Mesenchymal stem cell (in vitro differentiated cells and primary cell): ENCODE measurements at regions not wholly inside any gene's neighbourhood (a gene's known extent, or its start where the extent isn't known, plus 50 kb on each side); places are given as distances from the start of the nearest gene placed in this dataset.

Source experiments
- DNase-seq: peaks from one replicate; pipeline ENCODE4 v3.0.0-alpha.2; 2013
- H2AFZ ChIP-seq: one replicate; pipeline ENCODE4 v1.6.1; 2013; ENCODE audit warnings: low read depth, mild to moderate bottlenecking, control low read depth, inconsistent platforms, low read length, moderate library complexity
- H2AK5ac ChIP-seq: 2 replicates; pipeline ENCODE4 v1.6.1; 2013; ENCODE audit warnings: low read length, moderate library complexity, mild to moderate bottlenecking, inconsistent platforms; ENCODE audit not compliant: severe bottlenecking
- H2BK120ac ChIP-seq: one replicate; pipeline ENCODE4 v1.6.1; 2013; ENCODE audit warnings: low read depth, mild to moderate bottlenecking, inconsistent platforms, low read length, moderate library complexity
- H2BK12ac ChIP-seq, 2 experiments: one replicate each; pipeline ENCODE4 v1.6.1; 2013; ENCODE audit warnings: inconsistent platforms in 2 of 2, low read length in 2 of 2, mild to moderate bottlenecking in 2 of 2, moderate library complexity in 2 of 2, control low read depth in 1 of 2
- H2BK15ac ChIP-seq: one replicate; pipeline ENCODE4 v1.6.1; 2013; ENCODE audit warnings: mild to moderate bottlenecking, low read depth, inconsistent platforms; ENCODE audit not compliant: poor library complexity, severe bottlenecking
- H2BK5ac ChIP-seq: 2 replicates; pipeline ENCODE4 v1.6.1; 2013; ENCODE audit warnings: low read depth, mild to moderate bottlenecking, low read length, control low read depth, inconsistent platforms; ENCODE audit not compliant: poor library complexity, severe bottlenecking
- H3K14ac ChIP-seq, 2 experiments: one replicate each; pipeline ENCODE4 v1.6.1; 2013; ENCODE audit warnings: inconsistent platforms in 2 of 2, low read length in 2 of 2, control low read depth in 1 of 2, mild to moderate bottlenecking in 1 of 2, moderate library complexity in 1 of 2
- H3K18ac ChIP-seq, 2 experiments: one replicate each; pipeline ENCODE4 v1.6.1; 2013; ENCODE audit warnings: inconsistent platforms in 2 of 2, low read length in 2 of 2, control low read depth in 1 of 2, low read depth in 1 of 2, mild to moderate bottlenecking in 1 of 2
- H3K23ac ChIP-seq, 2 experiments: one replicate each; pipeline ENCODE4 v1.6.1; 2013; ENCODE audit warnings: inconsistent platforms in 2 of 2, low read length in 2 of 2, mild to moderate bottlenecking in 2 of 2, moderate library complexity in 2 of 2, control low read depth in 1 of 2
- H3K27ac ChIP-seq: 2 replicates; pipeline ENCODE4 v1.5.1; 2013; ENCODE audit warnings: mild to moderate bottlenecking, moderate library complexity, low read length, control low read depth, inconsistent platforms; ENCODE audit not compliant: poor library complexity, severe bottlenecking
- H3K27me3 ChIP-seq, 2 experiments: 2 replicates each; pipeline versions ENCODE4 v1.6.1 to v1.7.0; 2013; ENCODE audit warnings: low read length in 2 of 2, mild to moderate bottlenecking in 2 of 2, moderate library complexity in 2 of 2, control low read depth in 1 of 2, inconsistent platforms in 1 of 2; ENCODE audit not compliant: control insufficient read depth in 1 of 2, insufficient read depth in 1 of 2
- H3K36me3 ChIP-seq, 2 experiments: 2 replicates each; pipeline versions ENCODE4 v1.6.1 to v1.7.0; 2013; ENCODE audit warnings: low read length in 2 of 2, control low read depth in 1 of 2, inconsistent platforms in 1 of 2, low read depth in 1 of 2, mild to moderate bottlenecking in 1 of 2; ENCODE audit not compliant: insufficient read depth in 2 of 2, control insufficient read depth in 1 of 2
- H3K4ac ChIP-seq, 2 experiments: one replicate each; pipeline ENCODE4 v1.6.1; 2013; ENCODE audit warnings: inconsistent platforms in 2 of 2, low read length in 2 of 2, mild to moderate bottlenecking in 2 of 2, moderate library complexity in 2 of 2, control low read depth in 1 of 2, low read depth in 1 of 2
- H3K4me1 ChIP-seq: 2 replicates; pipeline ENCODE4 v1.6.1; 2013; ENCODE audit warnings: low read depth, low read length, control low read depth; ENCODE audit not compliant: control insufficient read depth, insufficient read depth
- H3K4me2 ChIP-seq: 2 replicates; pipeline ENCODE4 v1.6.1; 2013; ENCODE audit warnings: low read length, mild to moderate bottlenecking, inconsistent platforms; ENCODE audit not compliant: poor library complexity, severe bottlenecking
- H3K4me3 ChIP-seq, 2 experiments: 2 replicates each; pipeline versions ENCODE4 v1.5.1 to v1.7.0; 2013; ENCODE audit warnings: low read length in 2 of 2, mild to moderate bottlenecking in 2 of 2, control low read depth in 1 of 2, low read depth in 1 of 2; ENCODE audit not compliant: insufficient read depth in 1 of 2
- H3K79me1 ChIP-seq: replicated peaks from 2 replicates; pipeline ENCODE4 v1.6.1; 2013; ENCODE audit warnings: mild to moderate bottlenecking, control low read depth, low read length, inconsistent platforms; ENCODE audit not compliant: poor library complexity, severe bottlenecking
- H3K9ac ChIP-seq: 2 replicates; pipeline ENCODE4 v1.7.0; 2013; ENCODE audit warnings: mild to moderate bottlenecking, low read length, moderate library complexity
- H3K9me3 ChIP-seq: 2 replicates; pipeline ENCODE4 v1.7.0; 2013; ENCODE audit warnings: mild to moderate bottlenecking, low read length; ENCODE audit not compliant: control insufficient read depth
- H4K8ac ChIP-seq: one replicate; pipeline ENCODE4 v1.6.1; 2013; ENCODE audit warnings: inconsistent platforms, mild to moderate bottlenecking, low read length, moderate library complexity
- H4K91ac ChIP-seq: one replicate; pipeline ENCODE4 v1.6.1; 2013; ENCODE audit warnings: mild to moderate bottlenecking, low read length, inconsistent platforms
- WGBS: methylation state at CpG from one replicate; pipeline ENCODE4 v1.1.7; 2013; ENCODE audit warnings: mixed read lengths; 5-methylcytosine and 5-hydroxymethylcytosine counted together

GRCh38 chr4:148704291-148704690 is 262.1 kb upstream of the NR3C2 start:
- 36% methylated on average over 1 of the region's 1 CpG for WGBS
- no peak overlapping the region for H3K4me2 ChIP-seq
- no peak overlapping the region for H2BK12ac ChIP-seq

GRCh38 chr4:148694702-148695101 is 252.5 kb upstream of the NR3C2 start:
- Histone ChIP-seq H3K4me3 (no peak overlapping the region), H3K4me1 (no peaks in the 10 kb centered on the region), H3K9me3 (no peaks in the 10 kb centered on the region), H4K8ac (no peak overlapping the region), H3K9ac (no peak overlapping the region), H3K27ac (no peak overlapping the region), H4K91ac (no peak overlapping the region), H2BK5ac (no peak overlapping the region), H3K18ac (no peak overlapping the region), H3K36me3 (no peaks in the 10 kb centered on the region), H2BK15ac (no peak overlapping the region), H3K23ac (no peak overlapping the region), H2BK120ac (no peak overlapping the region), H3K79me1 (no peaks in the 10 kb centered on the region), H2AFZ (no peak overlapping the region), H3K4ac (no peak overlapping the region), H2BK12ac (no peak overlapping the region), H3K14ac (no peak overlapping the region), H2AK5ac (no peak overlapping the region), H3K27me3 (no peaks in the 10 kb centered on the region), H3K4me2 (no peak overlapping the region)
- 56% methylated on average over 5 of the region's 5 CpGs for WGBS
- no peak for DNase-seq

More at GRCh38 chr4:148704291-148704690, 262.1 kb upstream of the NR3C2 start:
- Histone ChIP-seq H3K36me3 (no peaks in the 10 kb centered on the region), H3K9me3 (peaks cover 5% of the 10 kb centered on the region), H3K9ac (no peak overlapping the region), H3K79me1 (no peaks in the 10 kb centered on the region), H2AFZ (no peak overlapping the region), H3K27me3 (no peaks in the 10 kb centered on the region), H3K4me1 (no peaks in the 10 kb centered on the region), H2BK5ac (no peak overlapping the region), H4K91ac (no peak overlapping the region), H3K4me3 (no peak overlapping the region), H3K18ac (no peak overlapping the region), H2AK5ac (no peak overlapping the region), H3K23ac (no peak overlapping the region), H3K14ac (no peak overlapping the region), H3K4ac (no peak overlapping the region), H2BK120ac (no peak overlapping the region), H2BK15ac (no peak overlapping the region), H4K8ac (no peak overlapping the region), H3K27ac (no peak overlapping the region)
- no peak for DNase-seq

- no peaks in the 10 kb centered on the region for H3K36me3 ChIP-seq
- H2AFZ ChIP-seq = no peak overlapping the region
- no peak overlapping the region for H2BK5ac ChIP-seq
- no peak overlapping the region for H3K4me3 ChIP-seq
- no peak overlapping the region for H4K8ac ChIP-seq
- H2BK15ac ChIP-seq = no peak overlapping the region
- no peaks in the 10 kb centered on the region for H3K4me1 ChIP-seq
- H3K9me3 ChIP-seq = no peaks in the 10 kb centered on the region
- H3K4ac ChIP-seq = no peak overlapping the region
- no peak for DNase-seq
- no peaks in the 10 kb centered on the region for H3K27me3 ChIP-seq
- H4K91ac ChIP-seq = no peak overlapping the region
- WGBS = 54% methylated on average over 2 of the region's 2 CpGs
- H2BK120ac ChIP-seq = no peak overlapping the region
- H2BK12ac ChIP-seq = no peak overlapping the region
- no peak overlapping the region for H2AK5ac ChIP-seq
- H3K4me2 ChIP-seq = no peak overlapping the region
- H3K79me1 ChIP-seq = no peaks in the 10 kb centered on the region
- no peak overlapping the region for H3K23ac ChIP-seq
- no peak overlapping the region for H3K27ac ChIP-seq
- no peak overlapping the region for H3K9ac ChIP-seq
- no peak overlapping the region for H3K18ac ChIP-seq
- no peak overlapping the region for H3K14ac ChIP-seq
Observed at GRCh38 chr4:148693913-148694649, 251.9 kb upstream of the NR3C2 start.

- H2BK12ac ChIP-seq = no peak overlapping the region
- no peaks in the 10 kb centered on the region for H3K79me1 ChIP-seq
- H2BK15ac ChIP-seq = no peak overlapping the region
- DNase-seq = no peak
- H3K4me1 ChIP-seq = no peaks in the 10 kb centered on the region
- H3K23ac ChIP-seq = no peak overlapping the region
- no peak overlapping the region for H3K4ac ChIP-seq
- no peak overlapping the region for H2BK5ac ChIP-seq
- no peak overlapping the region for H3K18ac ChIP-seq
- no peak overlapping the region for H3K27ac ChIP-seq
- H4K8ac ChIP-seq = no peak overlapping the region
- no peaks in the 10 kb centered on the region for H3K36me3 ChIP-seq
- 87% methylated on average over 6 of the region's 7 CpGs for WGBS
- no peak overlapping the region for H3K9ac ChIP-seq
- no peaks in the 10 kb centered on the region for H3K27me3 ChIP-seq
- no peak overlapping the region for H3K4me3 ChIP-seq
- H3K14ac ChIP-seq = no peak overlapping the region
- no peak overlapping the region for H2BK120ac ChIP-seq
- no peak overlapping the region for H4K91ac ChIP-seq
- no peak overlapping the region for H3K4me2 ChIP-seq
- no peak overlapping the region for H2AK5ac ChIP-seq
- H3K9me3 ChIP-seq = no peaks in the 10 kb centered on the region
- H2AFZ ChIP-seq = no peak overlapping the region
Observed at GRCh38 chr4:148692242-148692641, 250.0 kb upstream of the NR3C2 start.
